HT1080 (cell line): ENCODE measurements at regions not wholly inside any gene's neighbourhood (a gene's known extent, or its start where the extent isn't known, plus 50 kb on each side); places are given as distances from the start of the nearest gene placed in this dataset.

ENCODE experiments used
- DNase-seq: peaks from one replicate; pipeline ENCODE4 v3.0.0-alpha.2; 2015; ENCODE audit warnings: low read depth

GRCh38 chr4:159443975-159444374, 341.1 kb downstream of the RAPGEF2 start:
- DNase-seq: no peak

- DNase-seq: peak; percentile 70
Observed at GRCh38 chr4:159444678-159445077, 341.8 kb downstream of the RAPGEF2 start.

GRCh38 chr4:159445692-159446091, 342.8 kb downstream of the RAPGEF2 start:
- DNase-seq: no peak

GRCh38 chr4:159446266-159446976, 343.5 kb downstream of the RAPGEF2 start:
- peak; percentile 72 for DNase-seq

GRCh38 chr4:159447296-159447695, 344.4 kb downstream of the RAPGEF2 start:
- no peak for DNase-seq

GRCh38 chr4:159451006-159451405, 348.1 kb downstream of the RAPGEF2 start:
- peak; percentile 20 for DNase-seq

GRCh38 chr4:159455675-159456237, 352.9 kb downstream of the RAPGEF2 start:
- DNase-seq: peak; percentile 63

- no peak for DNase-seq
Observed at GRCh38 chr4:159460371-159460770, 357.5 kb downstream of the RAPGEF2 start.

- no peak for DNase-seq
Observed at GRCh38 chr4:159463235-159463634, 360.4 kb downstream of the RAPGEF2 start.

GRCh38 chr4:159464302-159464701, 361.4 kb downstream of the RAPGEF2 start:
- DNase-seq: no peak

- no peak for DNase-seq
Observed at GRCh38 chr4:159476886-159477285, 374.0 kb downstream of the RAPGEF2 start.

GRCh38 chr4:159480826-159481225, 377.9 kb downstream of the RAPGEF2 start:
- DNase-seq: no peak

- no peak for DNase-seq
Observed at GRCh38 chr4:159481936-159482335, 379.1 kb downstream of the RAPGEF2 start.

GRCh38 chr4:159483110-159483781, 380.4 kb downstream of the RAPGEF2 start:
- DNase-seq: no peak

- no peak for DNase-seq
Observed at GRCh38 chr4:159483782-159484741, 381.2 kb downstream of the RAPGEF2 start.

- no peak for DNase-seq
Observed at GRCh38 chr4:159484864-159485263, 382.0 kb downstream of the RAPGEF2 start.

GRCh38 chr4:159487284-159487747, 384.4 kb downstream of the RAPGEF2 start:
- peak; percentile 49 for DNase-seq

GRCh38 chr4:159489646-159490045, 386.8 kb downstream of the RAPGEF2 start:
- no peak for DNase-seq

- DNase-seq: no peak
Observed at GRCh38 chr4:159495515-159496236, 392.8 kb downstream of the RAPGEF2 start.

- no peak for DNase-seq
Observed at GRCh38 chr4:159496248-159496647, 393.4 kb downstream of the RAPGEF2 start.

- DNase-seq: no peak
Observed at GRCh38 chr4:159497936-159498335, 395.1 kb downstream of the RAPGEF2 start.
